GM12878 (cell line): ENCODE measurements at regions not wholly inside any gene's neighbourhood (a gene's known extent, or its start where the extent isn't known, plus 50 kb on each side); places are given as distances from the start of the nearest gene placed in this dataset.

ENCODE experiments used
- ATAC-seq: fragments of 200-7000 bp; cut with Tn5 transposase; 3 replicates; pipeline ENCODE4 v1.9.1; 2020; ENCODE audit warnings: mild to moderate bottlenecking, moderate library complexity
- BruUV-seq: library from RNA; stranded (reverse); fragments of 400-500 nt; replicated peaks from 2 replicates; lab custom pipeline; 2021; lab: Mats Ljungman, UMichigan
- CTCF ChIA-PET: fragments of 300-600 bp; sonication (Branson Sonifier 250); formaldehyde crosslinking; extraction: SDS; loops from one replicate; lab custom pipeline; 2021; ENCODE audit warnings: inconsistent platforms; lab: Yijun Ruan, JAX
- POLR2A ChIA-PET: fragments of 350-600 bp; formaldehyde crosslinking; extraction: SDS; loops from one replicate; lab custom pipeline; 2021; ENCODE audit warnings: inconsistent platforms; lab: Charles Lee
- RAD21 ChIA-PET: fragments of 300-600 bp; sonication (Branson Sonifier 250); formaldehyde crosslinking; loops from one replicate; lab custom pipeline; 2023; ENCODE audit warnings: antibody characterized with exemption; ENCODE audit not compliant: unreplicated experiment; lab: Charles Lee
- SMC1A ChIA-PET: fragments of 300-600 bp; sonication (Branson Sonifier 250); formaldehyde crosslinking; loops from one replicate; lab custom pipeline; 2023; ENCODE audit not compliant: unreplicated experiment, uncharacterized antibody; lab: Charles Lee
- DNase-seq: peaks from one replicate; pipeline ENCODE4 v3.0.0-alpha.2; 2011; ENCODE audit warnings: low read depth, low spot score
- FAIRE-seq: peaks from 3 replicates; lab custom pipeline; 2011; peaks lifted over from hg19 to GRCh38; lab: Jason Lieb, UNC
- H2AFZ ChIP-seq: 2 replicates; pipeline ENCODE4 v1.6.0; 2011; ENCODE audit warnings: low read depth, low read length, control low read depth; ENCODE audit not compliant: control insufficient read depth
- H3K27ac ChIP-seq: 2 replicates; pipeline ENCODE4 v1.5.1; 2011; ENCODE audit warnings: control low read depth; ENCODE audit not compliant: control insufficient read depth, insufficient read depth
- H3K27me3 ChIP-seq, 2 experiments: replicated peaks in 1 of 2; 2 replicates each; pipeline versions ENCODE4 v1.6.0 to v1.6.1; 2011; ENCODE audit warnings: low read length in 1 of 2; ENCODE audit not compliant: control insufficient read depth in 2 of 2, insufficient read depth in 2 of 2
- H3K36me3 ChIP-seq, 2 experiments: 2 replicates each; pipeline ENCODE4 v1.5.1; 2011; ENCODE audit warnings: low read length in 1 of 2; ENCODE audit not compliant: control insufficient read depth in 2 of 2, insufficient read depth in 2 of 2
- H3K4me1 ChIP-seq: 2 replicates; pipeline ENCODE4 v1.6.1; 2011; ENCODE audit warnings: mild to moderate bottlenecking, low read length, moderate library complexity, mixed read lengths; ENCODE audit not compliant: control insufficient read depth, insufficient read depth
- H3K4me2 ChIP-seq: 2 replicates; pipeline ENCODE4 v1.6.0; 2011; ENCODE audit warnings: control low read depth; ENCODE audit not compliant: control insufficient read depth, insufficient read depth
- H3K4me3 ChIP-seq: fragments of 200-600 bp; sonication (generic); 2 replicates; pipeline ENCODE4 v1.5.1; 2016
- H3K79me2 ChIP-seq: 2 replicates; pipeline ENCODE4 v1.6.0; 2011; ENCODE audit warnings: low read length; ENCODE audit not compliant: control insufficient read depth, insufficient read depth
- H3K9ac ChIP-seq: 2 replicates; pipeline ENCODE4 v1.8.0; 2011; ENCODE audit warnings: low read length, control low read depth, mixed read lengths; ENCODE audit not compliant: control insufficient read depth, insufficient read depth
- H3K9me3 ChIP-seq: replicated peaks from 3 replicates; pipeline ENCODE4 v1.5.1; 2011; ENCODE audit warnings: mild to moderate bottlenecking, low read length; ENCODE audit not compliant: control insufficient read depth, insufficient read depth
- H4K20me1 ChIP-seq: 2 replicates; pipeline ENCODE4 v1.6.0; 2011; ENCODE audit not compliant: control insufficient read depth, insufficient read depth
- ASH2L ChIP-seq: fragments of 300-600, 200-600 bp; sonication (generic); IDR thresholded peaks from 2 replicates; pipeline ENCODE4 v1.6.1; 2017; ENCODE audit warnings: low read depth, mild to moderate bottlenecking, borderline replicate concordance
- BCL11A ChIP-seq: IDR thresholded peaks from 2 replicates; pipeline ENCODE4 v1.6.1; 2011; ENCODE audit warnings: low read depth, low read length
- BHLHE40 ChIP-seq, 2 experiments: fragments of 450-650 bp in 1 of 2; IDR thresholded peaks; 2 replicates each; pipeline ENCODE4 v1.6.1; 2011 to 2017; ENCODE audit warnings: low read depth in 2 of 2, borderline replicate concordance in 1 of 2, improper control_type of control experiment in 1 of 2, low read length in 1 of 2, mild to moderate bottlenecking in 1 of 2
- CBX3 ChIP-seq: fragments of 200-600 bp; sonication (generic); IDR thresholded peaks from 2 replicates; pipeline ENCODE4 v1.6.1; 2016; ENCODE audit warnings: low read depth, borderline replicate concordance
- CBX5 ChIP-seq: sonication (generic); IDR thresholded peaks from 2 replicates; pipeline ENCODE4 v1.6.1; 2016; ENCODE audit warnings: low read depth, moderate library complexity, mild to moderate bottlenecking, inconsistent platforms
- EED ChIP-seq: sonication (generic); IDR thresholded peaks from 2 replicates; pipeline ENCODE4 v1.6.1; 2016; ENCODE audit warnings: antibody characterized with exemption, low read depth
- ELK1 ChIP-seq: IDR thresholded peaks from 2 replicates; pipeline ENCODE4 v1.6.1; 2012; ENCODE audit warnings: low read depth, low read length, improper control_type of control experiment
- FOXM1 ChIP-seq: IDR thresholded peaks from 2 replicates; pipeline ENCODE4 v1.6.1; 2012; ENCODE audit warnings: low read depth, mild to moderate bottlenecking, inconsistent platforms, low read length, moderate library complexity
- GABPA ChIP-seq: IDR thresholded peaks from 2 replicates; pipeline ENCODE4 v1.6.1; 2014; ENCODE audit warnings: antibody characterized with exemption, low read depth, mild to moderate bottlenecking, inconsistent platforms
- HDGF ChIP-seq: fragments of 450-650 bp; IDR thresholded peaks from 2 replicates; pipeline ENCODE4 v1.6.1; 2016; ENCODE audit warnings: antibody characterized with exemption
- MEF2B ChIP-seq: fragments of 450-650 bp; IDR thresholded peaks from 2 replicates; pipeline ENCODE4 v1.6.1; 2018; ENCODE audit warnings: mild to moderate bottlenecking, moderate library complexity; ENCODE audit not compliant: partially characterized antibody, poor library complexity, severe bottlenecking
- NRF1 ChIP-seq: conservative IDR thresholded peaks from 2 replicates; pipeline ENCODE4 v1.6.1; 2011; ENCODE audit warnings: mild to moderate bottlenecking, low read depth, low read length, improper control_type of control experiment
- SIN3A ChIP-seq: IDR thresholded peaks from 2 replicates; pipeline ENCODE4 v1.6.1; 2012; ENCODE audit warnings: low read depth, low read length, improper control_type of control experiment
- SMC3 ChIP-seq: IDR thresholded peaks from 2 replicates; pipeline ENCODE4 v1.6.1; 2011; ENCODE audit warnings: low read length, improper control_type of control experiment, borderline replicate concordance
- STAT3 ChIP-seq: IDR thresholded peaks from 2 replicates; pipeline ENCODE4 v1.6.1; 2011; ENCODE audit warnings: low read depth, low read length, improper control_type of control experiment
- TCF3 ChIP-seq: IDR thresholded peaks from 2 replicates; pipeline ENCODE4 v1.6.1; 2012; ENCODE audit warnings: low read depth, mild to moderate bottlenecking, low read length, borderline replicate concordance; ENCODE audit not compliant: insufficient read depth
- YBX1 ChIP-seq: fragments of 450-650 bp; IDR thresholded peaks from 2 replicates; pipeline ENCODE4 v1.6.1; 2016; ENCODE audit warnings: antibody characterized with exemption
- ZBED1 ChIP-seq: IDR thresholded peaks from 2 replicates; pipeline ENCODE4 v1.6.1; 2016; ENCODE audit warnings: borderline replicate concordance
- ZNF24 ChIP-seq: fragments of 450-650 bp; IDR thresholded peaks from 2 replicates; pipeline ENCODE4 v1.6.1; 2017; ENCODE audit warnings: antibody characterized with exemption, mild to moderate bottlenecking
- WGBS: methylation state at CpG from one replicate; pipeline ENCODE4 v1.1.6; 2016; ENCODE audit warnings: low lambda C conversion rate; ENCODE audit not compliant: insufficient replicate concordance, insufficient coverage; ENCODE audit errors: missing lambda C conversion rate; 5-methylcytosine and 5-hydroxymethylcytosine counted together
- in situ Hi-C: fragments of 300-500 bp; cut with MboI; formaldehyde crosslinking; loops from 9 replicates; pipeline ENCODE4 v1.14.3; 2018; ENCODE audit warnings: mixed read lengths
- intact Hi-C: fragments of 100-400 bp; cut with micrococcal nuclease; formaldehyde crosslinking; loops from one replicate; pipeline ENCODE4 v1.14.2; 2022; ENCODE audit not compliant: unreplicated experiment

GRCh38 chr2:37856101-37856751, 68.9 kb upstream of the RMDN2 start (continued):
- TF ChIP-seq BHLHE40 (IDR thresholded peaks at IDR 0.05; ENCODE audit: borderline replicate concordance in 1 of 2, low read depth in 2 of 2, low read length in 1 of 2) (no peak), SIN3A (no peak), ELK1 (no peak), CBX3 (no peak), BCL11A (no peak)

- Histone ChIP-seq H2AFZ (no peak overlapping the region), H4K20me1 (no peaks in the 10 kb centered on the region), H3K27me3 (no peaks in the 10 kb centered on the region), H3K79me2 (no peaks in the 10 kb centered on the region), H3K4me3 (no peak overlapping the region), H3K9me3 (no peaks in the 10 kb centered on the region; the same call in 2 of the 3 replicates), H3K4me1 (peaks cover 13% of the 10 kb centered on the region), H3K27ac (no peak overlapping the region), H3K36me3 (no peaks in the 10 kb centered on the region), H3K9ac (no peak overlapping the region), H3K4me2 (no peak overlapping the region)
- no TSS peak for BruUV-seq
- in situ Hi-C loops (no loop called here), intact Hi-C loops (no loop called here)
- ChIA-PET SMC1A (interaction anchor here (0.9 to 1.3 kb wide), 2 partner anchors 10 to 20 kb away, joined by 4 read pairs; no protein-coding TSS in a partner anchor), RAD21 (interaction anchor here (8.9 kb wide), 1 partner anchor 15 kb away, joined by 215 read pairs; no protein-coding TSS in a partner anchor), POLR2A (no interaction called here), CTCF (interaction anchor here (0.6 to 10.9 kb wide), 2 partner anchors 17 to 443 kb away, joined by 3 to 176 read pairs; no protein-coding TSS in a partner anchor)
- 58% methylated on average over 11 of the region's 11 CpGs for WGBS
- DNase-seq (no peak), FAIRE-seq (no peak), ATAC-seq (no peak)
- no peak for TF ChIP-seq HDGF
- TF ChIP-seq MEF2B, result no peak
- TF ChIP-seq FOXM1, result no peak
- TF ChIP-seq STAT3, result no peak
- TF ChIP-seq YBX1, result no peak
- TF ChIP-seq TCF3, result no peak
- no peak for TF ChIP-seq GABPA
- no peak for TF ChIP-seq ASH2L
- TF ChIP-seq CBX5, result no peak
- no peak for TF ChIP-seq ZBED1
- TF ChIP-seq EED, result no peak
- no peak for TF ChIP-seq NRF1
- no peak for TF ChIP-seq SMC3
- no peak for TF ChIP-seq ZNF24
These were observed 67.3 kb upstream of the RMDN2 start for GRCh38 chr2:37857575-37858399.
